Mucosa of descending colon (tissue), 3 donors: ENCODE measurements at regions not wholly inside any gene's neighbourhood (a gene's known extent, or its start where the extent isn't known, plus 50 kb on each side); places are given as distances from the start of the nearest gene placed in this dataset.

Experiments used
- ATAC-seq: fragments of 200-7000 bp; cut with Tn5 transposase; one replicate; pipeline ENCODE4 v1.9.1; 2020; ENCODE audit warnings: mild to moderate bottlenecking, moderate library complexity
- DNase-seq, 3 donors: peaks; one replicate each; pipeline ENCODE4 v3.0.0-alpha.2; 2020
- H3K36me3 ChIP-seq: fragments of 200-600 bp; one replicate; pipeline ENCODE4 v1.8.0; 2021; ENCODE audit warnings: low read depth, mild to moderate bottlenecking
- H3K4me1 ChIP-seq: fragments of 200-600 bp; one replicate; pipeline ENCODE4 v1.8.0; 2021; ENCODE audit warnings: low read depth, mild to moderate bottlenecking
- H3K4me3 ChIP-seq: fragments of 200-600 bp; one replicate; pipeline ENCODE4 v1.8.0; 2021; ENCODE audit warnings: mild to moderate bottlenecking
- H3K9me3 ChIP-seq: fragments of 200-600 bp; one replicate; pipeline ENCODE4 v1.8.0; 2021; ENCODE audit warnings: mild to moderate bottlenecking
- intact Hi-C, 2 donors: fragments of 100-400 bp; cut with DNase I in 1 of 2; cut with micrococcal nuclease in 1 of 2; formaldehyde crosslinking; loops; one replicate each; pipeline versions ENCODE4 v1.11.0 to v1.11.1; 2022; cut with DNase I, micrococcal nuclease
- TF ChIP-seq, protein P1 (sequence below): fragments of 200-600 bp; IDR thresholded peaks from one replicate; pipeline ENCODE4 v1.8.0; 2022; ENCODE audit warnings: antibody characterized with exemption, mild to moderate bottlenecking
- donor health status: DM: no; HTN: no; CAD: no; lungs with moderate emphysema.
- donor health status: DM: no; HTN: no; CAD: no.
- donor health status: DM: no; HTN: yes; CAD: no.

DNA sequence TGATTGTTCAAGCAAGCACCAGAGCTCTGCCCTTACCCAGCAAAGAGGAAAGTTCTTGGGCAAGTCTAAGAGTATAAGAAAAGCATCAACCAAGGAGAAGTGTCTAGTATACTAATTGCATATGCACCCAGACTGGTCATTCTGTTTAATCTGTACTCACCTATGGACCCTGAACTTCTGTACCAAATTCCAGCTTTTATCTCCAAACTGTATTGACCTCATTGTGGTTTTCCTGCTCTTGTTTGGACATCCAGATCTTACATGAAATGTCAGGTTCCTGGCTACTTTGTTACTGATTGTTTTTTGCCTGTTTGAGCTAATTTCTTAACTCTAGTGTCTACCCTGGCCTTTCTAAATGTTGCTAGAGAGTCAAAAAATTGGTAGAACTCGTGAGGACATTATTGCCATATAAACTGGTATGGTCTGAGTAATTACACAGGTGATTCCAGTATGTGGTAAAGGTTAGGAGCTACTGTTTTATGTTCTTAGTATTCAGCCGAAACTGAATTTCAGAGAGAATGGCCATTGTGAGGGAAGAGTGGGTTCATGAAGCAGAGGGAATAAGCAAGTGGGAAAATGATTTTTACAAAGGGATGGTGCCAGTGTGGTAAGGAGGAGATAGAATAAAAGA lies 146.3 kb downstream of the HNMT start:
- no peak overlapping the region for H3K4me3 ChIP-seq
- H3K4me1 ChIP-seq = no peaks in the 10 kb centered on the region
- H3K36me3 ChIP-seq = no peaks in the 10 kb centered on the region
- H3K9me3 ChIP-seq = no peaks in the 10 kb centered on the region
- TF ChIP-seq, protein P1, sequence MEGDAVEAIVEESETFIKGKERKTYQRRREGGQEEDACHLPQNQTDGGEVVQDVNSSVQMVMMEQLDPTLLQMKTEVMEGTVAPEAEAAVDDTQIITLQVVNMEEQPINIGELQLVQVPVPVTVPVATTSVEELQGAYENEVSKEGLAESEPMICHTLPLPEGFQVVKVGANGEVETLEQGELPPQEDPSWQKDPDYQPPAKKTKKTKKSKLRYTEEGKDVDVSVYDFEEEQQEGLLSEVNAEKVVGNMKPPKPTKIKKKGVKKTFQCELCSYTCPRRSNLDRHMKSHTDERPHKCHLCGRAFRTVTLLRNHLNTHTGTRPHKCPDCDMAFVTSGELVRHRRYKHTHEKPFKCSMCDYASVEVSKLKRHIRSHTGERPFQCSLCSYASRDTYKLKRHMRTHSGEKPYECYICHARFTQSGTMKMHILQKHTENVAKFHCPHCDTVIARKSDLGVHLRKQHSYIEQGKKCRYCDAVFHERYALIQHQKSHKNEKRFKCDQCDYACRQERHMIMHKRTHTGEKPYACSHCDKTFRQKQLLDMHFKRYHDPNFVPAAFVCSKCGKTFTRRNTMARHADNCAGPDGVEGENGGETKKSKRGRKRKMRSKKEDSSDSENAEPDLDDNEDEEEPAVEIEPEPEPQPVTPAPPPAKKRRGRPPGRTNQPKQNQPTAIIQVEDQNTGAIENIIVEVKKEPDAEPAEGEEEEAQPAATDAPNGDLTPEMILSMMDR = no peak
- DNase-seq = no peak
- intact Hi-C loops = no loop called here
- no peak for ATAC-seq

GRCh38 chr2:138112536-138112935 lies 148.3 kb downstream of the HNMT start:
- intact Hi-C loops = no loop called here
- DNase-seq (no peak), ATAC-seq (no peak)
- no peak overlapping the region for H3K4me3 ChIP-seq
- TF ChIP-seq, protein P1 = no peak
- no peaks in the 10 kb centered on the region for H3K36me3 ChIP-seq
- H3K9me3 ChIP-seq = no peaks in the 10 kb centered on the region
- no peaks in the 10 kb centered on the region for H3K4me1 ChIP-seq

DNA sequence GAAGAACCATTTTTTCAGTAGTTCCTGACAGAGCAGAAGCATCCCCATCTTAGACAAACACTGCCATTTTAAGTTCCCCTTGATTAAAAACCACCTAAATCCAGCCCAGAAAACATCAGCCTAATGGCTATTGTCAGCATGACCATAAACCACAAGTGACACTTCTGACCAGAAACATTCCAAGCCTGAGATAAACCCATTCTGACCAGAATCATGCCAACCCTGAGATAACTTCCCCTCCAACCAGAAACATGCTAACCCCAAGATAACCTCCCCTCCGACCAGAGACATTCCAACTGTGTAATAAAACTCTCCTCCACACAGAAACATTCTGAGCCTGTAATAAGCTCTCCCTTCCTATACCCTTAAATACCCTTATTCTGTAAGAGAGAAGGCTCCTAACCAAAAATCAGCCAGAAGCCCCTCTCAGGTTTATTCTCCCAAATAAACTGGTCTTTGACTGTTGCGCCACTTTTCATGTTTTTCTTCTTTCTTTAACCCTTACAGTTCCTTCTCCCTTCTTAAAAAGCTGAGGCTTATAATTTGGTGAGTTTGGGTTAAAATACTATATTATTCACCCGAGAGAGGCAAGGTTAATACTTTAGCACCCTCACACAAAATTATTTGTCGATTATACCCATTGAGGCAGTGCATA lies 149.7 kb downstream of the HNMT start:
- TF ChIP-seq, protein P1 = no peak
- Histone ChIP-seq H3K9me3 (no peaks in the 10 kb centered on the region), H3K36me3 (no peaks in the 10 kb centered on the region), H3K4me3 (no peak overlapping the region), H3K4me1 (no peaks in the 10 kb centered on the region)
- no peak for ATAC-seq
- intact Hi-C loops = no loop called here
- DNase-seq = no peak

DNA sequence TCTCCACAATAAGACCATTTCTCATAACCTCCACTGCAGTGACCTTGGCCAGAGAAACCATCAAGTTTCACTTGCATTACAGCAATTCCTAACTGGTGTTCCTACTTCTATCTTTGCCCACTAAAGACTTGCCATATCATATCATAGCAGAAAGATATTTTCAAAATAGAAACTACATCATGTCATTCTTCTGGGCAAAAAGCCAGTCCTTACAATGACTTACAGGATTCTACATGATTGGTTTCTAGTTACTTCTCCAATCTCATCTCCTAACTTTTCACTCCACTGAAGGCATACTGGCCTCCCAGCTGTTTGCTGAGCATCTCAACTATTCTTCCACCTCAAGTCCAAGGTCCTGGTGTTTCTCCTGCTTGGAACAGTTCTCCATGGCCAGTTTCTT lies 151.4 kb downstream of the HNMT start:
- no peak for DNase-seq
- H3K4me3 ChIP-seq = no peak overlapping the region
- TF ChIP-seq, protein P1 = no peak
- no peaks in the 10 kb centered on the region for H3K4me1 ChIP-seq
- intact Hi-C loops = no loop called here
- H3K9me3 ChIP-seq = no peaks in the 10 kb centered on the region
- no peaks in the 10 kb centered on the region for H3K36me3 ChIP-seq
- ATAC-seq = no peak

DNA sequence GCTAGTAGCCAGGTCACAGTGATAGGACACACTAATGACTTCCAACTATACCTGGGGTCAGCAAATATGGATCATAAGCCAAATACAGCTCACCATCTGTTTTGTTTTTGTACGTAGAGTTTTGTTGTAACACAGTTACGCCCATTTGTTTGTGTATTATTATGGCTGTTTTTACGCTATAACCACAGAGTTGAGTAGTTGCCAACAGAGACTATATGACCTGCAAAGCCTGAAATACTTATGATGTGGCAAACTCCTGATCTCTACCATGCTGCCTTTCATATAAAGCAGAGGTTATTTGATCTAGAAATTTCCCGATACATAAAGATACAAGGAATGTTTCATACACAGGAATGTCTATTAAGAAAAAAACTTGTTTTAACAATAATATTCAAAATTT lies 152.2 kb downstream of the HNMT start:
- DNase-seq (no peak), ATAC-seq (no peak)
- TF ChIP-seq, protein P1 = no peak
- Histone ChIP-seq H3K4me1 (no peaks in the 10 kb centered on the region), H3K36me3 (no peaks in the 10 kb centered on the region), H3K9me3 (no peaks in the 10 kb centered on the region), H3K4me3 (no peak overlapping the region)
- intact Hi-C loops = no loop called here
